Neural cell (in vitro differentiated cells): ENCODE measurements at regions not wholly inside any gene's neighbourhood (a gene's known extent, or its start where the extent isn't known, plus 50 kb on each side); places are given as distances from the start of the nearest gene placed in this dataset.

Source experiments
- EP300 ChIP-seq: fragments of 450-650 bp; conservative IDR thresholded peaks from 2 replicates; pipeline ENCODE4 v1.6.1; 2014; ENCODE audit warnings: antibody characterized with exemption, mild to moderate bottlenecking, moderate library complexity; ENCODE audit not compliant: poor library complexity, severe bottlenecking
- EZH2 ChIP-seq: fragments of 200-600, 300-800 bp; shearing (Covaris generic), sonication (generic); IDR thresholded peaks from 2 replicates; pipeline ENCODE4 v1.6.1; 2014; ENCODE audit warnings: antibody characterized with exemption, low read length, borderline replicate concordance, mild to moderate bottlenecking; ENCODE audit not compliant: insufficient read depth, poor library complexity, severe bottlenecking
- MXI1 ChIP-seq: fragments of 450-650 bp; conservative IDR thresholded peaks from 2 replicates; pipeline ENCODE4 v1.6.1; 2014; ENCODE audit warnings: antibody characterized with exemption, mild to moderate bottlenecking; ENCODE audit not compliant: poor library complexity, severe bottlenecking
- POLR2AphosphoS5 ChIP-seq: IDR thresholded peaks from 2 replicates; pipeline ENCODE4 v1.6.1; 2012
- RAD21 ChIP-seq: fragments of 450-650 bp; conservative IDR thresholded peaks from 2 replicates; pipeline ENCODE4 v1.6.1; 2014; ENCODE audit warnings: antibody characterized with exemption, mild to moderate bottlenecking, moderate library complexity
- TAF1 ChIP-seq: IDR thresholded peaks from 2 replicates; pipeline ENCODE4 v1.6.1; 2012; ENCODE audit warnings: low read depth
- TF ChIP-seq, protein P1 (sequence below): fragments of 450-650 bp; IDR thresholded peaks from 2 replicates; pipeline ENCODE4 v1.5.1; 2014; ENCODE audit warnings: antibody characterized with exemption, mild to moderate bottlenecking, moderate library complexity; ENCODE audit not compliant: poor library complexity, severe bottlenecking
- TF ChIP-seq, protein P2 (sequence below): IDR thresholded peaks from 2 replicates; pipeline ENCODE4 v1.6.1; 2012; ENCODE audit warnings: borderline replicate concordance

DNA sequence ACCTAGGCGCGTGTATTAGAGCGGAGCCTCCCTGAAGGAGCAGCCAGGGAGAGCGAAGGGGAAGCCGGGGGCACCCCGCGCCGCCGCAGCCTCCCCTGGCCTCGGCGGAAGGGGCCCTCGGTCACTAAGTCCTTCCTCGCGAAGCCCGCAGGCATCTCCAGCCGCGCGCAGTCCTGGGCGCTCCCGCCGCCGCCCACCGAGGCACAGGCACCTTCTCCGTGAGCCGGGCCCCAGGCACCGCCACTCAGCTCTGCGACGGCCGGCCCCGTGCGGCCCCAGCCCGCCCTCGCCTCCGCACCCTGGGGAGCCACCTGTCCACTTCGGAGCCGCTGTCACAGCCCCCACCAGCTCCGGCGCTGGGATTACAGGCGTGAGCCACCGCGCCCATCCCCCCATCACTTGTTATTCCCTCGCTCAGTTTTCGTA, 80.8 kb downstream of the ZNF467 start:
- no peak for TF ChIP-seq RAD21
- TF ChIP-seq, protein P1, sequence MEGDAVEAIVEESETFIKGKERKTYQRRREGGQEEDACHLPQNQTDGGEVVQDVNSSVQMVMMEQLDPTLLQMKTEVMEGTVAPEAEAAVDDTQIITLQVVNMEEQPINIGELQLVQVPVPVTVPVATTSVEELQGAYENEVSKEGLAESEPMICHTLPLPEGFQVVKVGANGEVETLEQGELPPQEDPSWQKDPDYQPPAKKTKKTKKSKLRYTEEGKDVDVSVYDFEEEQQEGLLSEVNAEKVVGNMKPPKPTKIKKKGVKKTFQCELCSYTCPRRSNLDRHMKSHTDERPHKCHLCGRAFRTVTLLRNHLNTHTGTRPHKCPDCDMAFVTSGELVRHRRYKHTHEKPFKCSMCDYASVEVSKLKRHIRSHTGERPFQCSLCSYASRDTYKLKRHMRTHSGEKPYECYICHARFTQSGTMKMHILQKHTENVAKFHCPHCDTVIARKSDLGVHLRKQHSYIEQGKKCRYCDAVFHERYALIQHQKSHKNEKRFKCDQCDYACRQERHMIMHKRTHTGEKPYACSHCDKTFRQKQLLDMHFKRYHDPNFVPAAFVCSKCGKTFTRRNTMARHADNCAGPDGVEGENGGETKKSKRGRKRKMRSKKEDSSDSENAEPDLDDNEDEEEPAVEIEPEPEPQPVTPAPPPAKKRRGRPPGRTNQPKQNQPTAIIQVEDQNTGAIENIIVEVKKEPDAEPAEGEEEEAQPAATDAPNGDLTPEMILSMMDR: no peak
- TF ChIP-seq, protein P2, sequence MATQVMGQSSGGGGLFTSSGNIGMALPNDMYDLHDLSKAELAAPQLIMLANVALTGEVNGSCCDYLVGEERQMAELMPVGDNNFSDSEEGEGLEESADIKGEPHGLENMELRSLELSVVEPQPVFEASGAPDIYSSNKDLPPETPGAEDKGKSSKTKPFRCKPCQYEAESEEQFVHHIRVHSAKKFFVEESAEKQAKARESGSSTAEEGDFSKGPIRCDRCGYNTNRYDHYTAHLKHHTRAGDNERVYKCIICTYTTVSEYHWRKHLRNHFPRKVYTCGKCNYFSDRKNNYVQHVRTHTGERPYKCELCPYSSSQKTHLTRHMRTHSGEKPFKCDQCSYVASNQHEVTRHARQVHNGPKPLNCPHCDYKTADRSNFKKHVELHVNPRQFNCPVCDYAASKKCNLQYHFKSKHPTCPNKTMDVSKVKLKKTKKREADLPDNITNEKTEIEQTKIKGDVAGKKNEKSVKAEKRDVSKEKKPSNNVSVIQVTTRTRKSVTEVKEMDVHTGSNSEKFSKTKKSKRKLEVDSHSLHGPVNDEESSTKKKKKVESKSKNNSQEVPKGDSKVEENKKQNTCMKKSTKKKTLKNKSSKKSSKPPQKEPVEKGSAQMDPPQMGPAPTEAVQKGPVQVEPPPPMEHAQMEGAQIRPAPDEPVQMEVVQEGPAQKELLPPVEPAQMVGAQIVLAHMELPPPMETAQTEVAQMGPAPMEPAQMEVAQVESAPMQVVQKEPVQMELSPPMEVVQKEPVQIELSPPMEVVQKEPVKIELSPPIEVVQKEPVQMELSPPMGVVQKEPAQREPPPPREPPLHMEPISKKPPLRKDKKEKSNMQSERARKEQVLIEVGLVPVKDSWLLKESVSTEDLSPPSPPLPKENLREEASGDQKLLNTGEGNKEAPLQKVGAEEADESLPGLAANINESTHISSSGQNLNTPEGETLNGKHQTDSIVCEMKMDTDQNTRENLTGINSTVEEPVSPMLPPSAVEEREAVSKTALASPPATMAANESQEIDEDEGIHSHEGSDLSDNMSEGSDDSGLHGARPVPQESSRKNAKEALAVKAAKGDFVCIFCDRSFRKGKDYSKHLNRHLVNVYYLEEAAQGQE: no peak
- TF ChIP-seq POLR2AphosphoS5: no peak
- TF ChIP-seq MXI1: no peak
- no peak for TF ChIP-seq EP300
- TF ChIP-seq EZH2: no peak
- no peak for TF ChIP-seq TAF1
